Liver (tissue), 8 donors: ENCODE measurements at regions not wholly inside any gene's neighbourhood (a gene's known extent, or its start where the extent isn't known, plus 50 kb on each side); places are given as distances from the start of the nearest gene placed in this dataset.

Experiments
- DNase-seq: peaks from one replicate; pipeline ENCODE4 v3.0.0-alpha.2; 2017; ENCODE audit warnings: low spot score
- H3K27ac ChIP-seq, 2 donors: one replicate each; pipeline ENCODE4 v1.7.0; 2013; ENCODE audit warnings: inconsistent platforms in 2 of 2, low read length in 2 of 2, control low read depth in 1 of 2, low read depth in 1 of 2, mild to moderate bottlenecking in 1 of 2
- H3K27me3 ChIP-seq, 4 donors: one replicate each; pipeline versions ENCODE4 v1.6.1 to v1.7.0; 2013; ENCODE audit warnings: low read length in 3 of 4, inconsistent platforms in 1 of 4, mild to moderate bottlenecking in 1 of 4, moderate library complexity in 1 of 4; ENCODE audit not compliant: control insufficient read depth in 4 of 4, insufficient read depth in 4 of 4
- H3K36me3 ChIP-seq, 4 donors: one replicate each; pipeline versions ENCODE4 v1.6.1 to v1.7.0; 2013; ENCODE audit warnings: low read length in 3 of 4, mild to moderate bottlenecking in 3 of 4, low read depth in 1 of 4, moderate library complexity in 1 of 4; ENCODE audit not compliant: control insufficient read depth in 4 of 4, insufficient read depth in 3 of 4
- H3K4me1 ChIP-seq, 4 donors: one replicate each; pipeline versions ENCODE4 v1.6.1 to v1.7.0; 2013; ENCODE audit warnings: low read length in 3 of 4, mild to moderate bottlenecking in 3 of 4, moderate library complexity in 1 of 4; ENCODE audit not compliant: control insufficient read depth in 4 of 4, insufficient read depth in 4 of 4
- H3K4me3 ChIP-seq, 3 donors: one replicate each; pipeline versions ENCODE4 v1.6.1 to v1.7.0; 2013; ENCODE audit warnings: low read length in 3 of 3, control low read depth in 1 of 3, low read depth in 1 of 3, mild to moderate bottlenecking in 1 of 3
- H3K9ac ChIP-seq, 2 donors: one replicate each; pipeline ENCODE4 v1.7.0; 2013; ENCODE audit warnings: low read length in 2 of 2, mild to moderate bottlenecking in 2 of 2, moderate library complexity in 2 of 2, control low read depth in 1 of 2, low read depth in 1 of 2
- H3K9me3 ChIP-seq, 4 donors: one replicate each; pipeline versions ENCODE4 v1.6.1 to v1.7.0; 2013; ENCODE audit warnings: low read length in 3 of 4; ENCODE audit not compliant: control insufficient read depth in 4 of 4
- ATF3 ChIP-seq: IDR thresholded peaks from 2 replicates; pipeline ENCODE4 v1.6.1; 2016; ENCODE audit warnings: antibody characterized with exemption
- CTCF ChIP-seq: fragments of 150-350 bp; IDR thresholded peaks from 2 replicates; pipeline ENCODE4 v1.5.1; 2017; ENCODE audit warnings: improper control_type of control experiment, low read depth, low read length; ENCODE audit not compliant: missing input control
- EGR1 ChIP-seq, 2 donors: IDR thresholded peaks; 2 replicates each; pipeline ENCODE4 v1.6.1; 2016 to 2018; ENCODE audit warnings: antibody characterized with exemption in 2 of 2, low read depth in 2 of 2
- FOXA1 ChIP-seq: IDR thresholded peaks from 2 replicates; pipeline ENCODE4 v1.6.1; 2016; ENCODE audit warnings: antibody characterized with exemption
- FOXA2 ChIP-seq: IDR thresholded peaks from 2 replicates; pipeline ENCODE4 v1.6.1; 2016; ENCODE audit warnings: antibody characterized with exemption
- GABPA ChIP-seq, 2 donors: IDR thresholded peaks in 1 of 2; conservative IDR thresholded peaks in 1 of 2; 2 replicates each; pipeline ENCODE4 v1.6.1; 2016; ENCODE audit warnings: antibody characterized with exemption in 2 of 2, mild to moderate bottlenecking in 1 of 2, moderate library complexity in 1 of 2
- HNF4A ChIP-seq, 2 donors: conservative IDR thresholded peaks; 2 replicates each; pipeline ENCODE4 v1.6.1; 2016; ENCODE audit warnings: antibody characterized with exemption in 2 of 2, mild to moderate bottlenecking in 2 of 2
- HNF4G ChIP-seq: IDR thresholded peaks from 2 replicates; pipeline ENCODE4 v1.6.1; 2016; ENCODE audit warnings: antibody characterized with exemption
- JUND ChIP-seq, 2 donors: IDR thresholded peaks; 2 replicates each; pipeline ENCODE4 v1.6.1; 2016; ENCODE audit warnings: antibody characterized with exemption in 2 of 2
- MAX ChIP-seq: IDR thresholded peaks from 2 replicates; pipeline ENCODE4 v1.6.1; 2016; ENCODE audit warnings: antibody characterized with exemption
- NR2F2 ChIP-seq: IDR thresholded peaks from 2 replicates; pipeline ENCODE4 v1.6.1; 2016; ENCODE audit warnings: antibody characterized with exemption
- RAD21 ChIP-seq, 2 donors: IDR thresholded peaks; 2 replicates each; pipeline ENCODE4 v1.6.1; 2016; ENCODE audit warnings: antibody characterized with exemption in 2 of 2, mild to moderate bottlenecking in 2 of 2
- REST ChIP-seq: IDR thresholded peaks from 2 replicates; pipeline ENCODE4 v1.6.1; 2016; ENCODE audit warnings: antibody characterized with exemption, mild to moderate bottlenecking
- RXRA ChIP-seq, 2 donors: IDR thresholded peaks; 2 replicates each; pipeline ENCODE4 v1.6.1; 2017 to 2018; ENCODE audit warnings: antibody characterized with exemption in 2 of 2, mild to moderate bottlenecking in 1 of 2
- SP1 ChIP-seq: IDR thresholded peaks from 2 replicates; pipeline ENCODE4 v1.6.1; 2018; ENCODE audit warnings: antibody characterized with exemption, mild to moderate bottlenecking
- YY1 ChIP-seq: IDR thresholded peaks from 2 replicates; pipeline ENCODE4 v1.6.1; 2016; ENCODE audit warnings: antibody characterized with exemption, mild to moderate bottlenecking
- WGBS: extraction: QIAGEN DNeasy Blood & Tissue Kit; methylation state at CpG from one replicate; pipeline ENCODE4 v1.1.7; 2013; 5-methylcytosine and 5-hydroxymethylcytosine counted together
- TF ChIP-seq, protein P1 (sequence below): IDR thresholded peaks from 2 replicates; pipeline ENCODE4 v1.6.1; 2016; ENCODE audit warnings: antibody characterized with exemption
- donor health status: healthy.
- donor health status: healthy.
- donor health status: healthy.
- donor health status: healthy.
- donor health status: healthy.

GRCh38 chr2:21543630-21544029 is 419.9 kb downstream of the TDRD15 start (continued):
- no peak for TF ChIP-seq CTCF
- TF ChIP-seq MAX: no peak
- no peak for TF ChIP-seq EGR1 (IDR thresholded peaks at IDR 0.05; ENCODE audit: low read depth in 2 of 2)
- TF ChIP-seq YY1: no peak
- no peak for TF ChIP-seq GABPA (IDR thresholded peaks at IDR 0.05 in 1 of 2, conservative IDR thresholded peaks at IDR 0.05 in 1 of 2)
- no peak for TF ChIP-seq RXRA (IDR thresholded peaks at IDR 0.05)
- no peak for TF ChIP-seq HNF4G
- no peak for TF ChIP-seq NR2F2

GRCh38 chr2:21544392-21544791 is 420.6 kb downstream of the TDRD15 start:
- no peak for DNase-seq
- WGBS: 49% methylated on average over 3 of the region's 3 CpGs
- no peaks in the 10 kb centered on the region for H3K36me3 ChIP-seq

More at GRCh38 chr2:21544392-21544791, 420.6 kb downstream of the TDRD15 start:
- no peak overlapping the region for H3K9ac ChIP-seq
- H3K27me3 ChIP-seq: no peaks in the 10 kb centered on the region
- no peaks in the 10 kb centered on the region for H3K9me3 ChIP-seq
- no peak overlapping the region for H3K27ac ChIP-seq
- H3K4me3 ChIP-seq: no peak overlapping the region
- no peaks in the 10 kb centered on the region for H3K4me1 ChIP-seq
- TF ChIP-seq NR2F2: no peak
- no peak for TF ChIP-seq HNF4A (conservative IDR thresholded peaks at IDR 0.05)
- no peak for TF ChIP-seq RAD21 (IDR thresholded peaks at IDR 0.05)
- no peak for TF ChIP-seq ATF3
- TF ChIP-seq, protein P1, sequence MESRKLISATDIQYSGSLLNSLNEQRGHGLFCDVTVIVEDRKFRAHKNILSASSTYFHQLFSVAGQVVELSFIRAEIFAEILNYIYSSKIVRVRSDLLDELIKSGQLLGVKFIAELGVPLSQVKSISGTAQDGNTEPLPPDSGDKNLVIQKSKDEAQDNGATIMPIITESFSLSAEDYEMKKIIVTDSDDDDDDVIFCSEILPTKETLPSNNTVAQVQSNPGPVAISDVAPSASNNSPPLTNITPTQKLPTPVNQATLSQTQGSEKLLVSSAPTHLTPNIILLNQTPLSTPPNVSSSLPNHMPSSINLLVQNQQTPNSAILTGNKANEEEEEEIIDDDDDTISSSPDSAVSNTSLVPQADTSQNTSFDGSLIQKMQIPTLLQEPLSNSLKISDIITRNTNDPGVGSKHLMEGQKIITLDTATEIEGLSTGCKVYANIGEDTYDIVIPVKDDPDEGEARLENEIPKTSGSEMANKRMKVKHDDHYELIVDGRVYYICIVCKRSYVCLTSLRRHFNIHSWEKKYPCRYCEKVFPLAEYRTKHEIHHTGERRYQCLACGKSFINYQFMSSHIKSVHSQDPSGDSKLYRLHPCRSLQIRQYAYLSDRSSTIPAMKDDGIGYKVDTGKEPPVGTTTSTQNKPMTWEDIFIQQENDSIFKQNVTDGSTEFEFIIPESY: no peak
- no peak for TF ChIP-seq HNF4G
- TF ChIP-seq FOXA1: no peak
- no peak for TF ChIP-seq RXRA (IDR thresholded peaks at IDR 0.05)
- TF ChIP-seq FOXA2: no peak
- no peak for TF ChIP-seq REST
- no peak for TF ChIP-seq GABPA (IDR thresholded peaks at IDR 0.05 in 1 of 2, conservative IDR thresholded peaks at IDR 0.05 in 1 of 2)
- TF ChIP-seq CTCF: no peak
- no peak for TF ChIP-seq SP1
- no peak for TF ChIP-seq YY1
- TF ChIP-seq EGR1 (IDR thresholded peaks at IDR 0.05; ENCODE audit: low read depth in 2 of 2): no peak
- no peak for TF ChIP-seq JUND (IDR thresholded peaks at IDR 0.05)
